C4-2B (cell line): ENCODE measurements at regions not wholly inside any gene's neighbourhood (a gene's known extent, or its start where the extent isn't known, plus 50 kb on each side); places are given as distances from the start of the nearest gene placed in this dataset.

ENCODE experiments used
- ZFX ChIP-seq: fragments of 450-650 bp; IDR thresholded peaks from 2 replicates; pipeline ENCODE4 v1.6.1; 2017
- TF ChIP-seq, protein P1 (sequence below): fragments of 450-650 bp; conservative IDR thresholded peaks from 2 replicates; pipeline ENCODE4 v1.5.1; 2017; ENCODE audit warnings: mild to moderate bottlenecking

- TF ChIP-seq, protein P1, sequence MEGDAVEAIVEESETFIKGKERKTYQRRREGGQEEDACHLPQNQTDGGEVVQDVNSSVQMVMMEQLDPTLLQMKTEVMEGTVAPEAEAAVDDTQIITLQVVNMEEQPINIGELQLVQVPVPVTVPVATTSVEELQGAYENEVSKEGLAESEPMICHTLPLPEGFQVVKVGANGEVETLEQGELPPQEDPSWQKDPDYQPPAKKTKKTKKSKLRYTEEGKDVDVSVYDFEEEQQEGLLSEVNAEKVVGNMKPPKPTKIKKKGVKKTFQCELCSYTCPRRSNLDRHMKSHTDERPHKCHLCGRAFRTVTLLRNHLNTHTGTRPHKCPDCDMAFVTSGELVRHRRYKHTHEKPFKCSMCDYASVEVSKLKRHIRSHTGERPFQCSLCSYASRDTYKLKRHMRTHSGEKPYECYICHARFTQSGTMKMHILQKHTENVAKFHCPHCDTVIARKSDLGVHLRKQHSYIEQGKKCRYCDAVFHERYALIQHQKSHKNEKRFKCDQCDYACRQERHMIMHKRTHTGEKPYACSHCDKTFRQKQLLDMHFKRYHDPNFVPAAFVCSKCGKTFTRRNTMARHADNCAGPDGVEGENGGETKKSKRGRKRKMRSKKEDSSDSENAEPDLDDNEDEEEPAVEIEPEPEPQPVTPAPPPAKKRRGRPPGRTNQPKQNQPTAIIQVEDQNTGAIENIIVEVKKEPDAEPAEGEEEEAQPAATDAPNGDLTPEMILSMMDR = no peak
- TF ChIP-seq ZFX = no peak
These were observed 1985.7 kb upstream of the CDH9 start for GRCh38 chr5:29024052-29024451.
